ENCODE measurements at regions not wholly inside any gene's neighbourhood (a gene's known extent, or its start where the extent isn't known, plus 50 kb on each side); places are given as distances from the start of the nearest gene placed in this dataset.

GRCh38 chr4:137640156-137640837 is 108.0 kb upstream of the PCDH18 start:
- Mint-ChIP-seq H3K36me3 (ENCODE audit: low read depth) (no peaks in the 10 kb centered on the region), H3K4me3 (no peak overlapping the region), H3K27ac (no peak overlapping the region), H3K4me1 (no peaks in the 10 kb centered on the region), H3K27me3 (no peaks in the 10 kb centered on the region)
- no peak for ATAC-seq
- DNase-seq, result no peak
- H3K9me3 ChIP-seq (ENCODE audit: control insufficient read depth, low read length, poor library complexity, severe bottlenecking), result no peaks in the 10 kb centered on the region

DNA sequence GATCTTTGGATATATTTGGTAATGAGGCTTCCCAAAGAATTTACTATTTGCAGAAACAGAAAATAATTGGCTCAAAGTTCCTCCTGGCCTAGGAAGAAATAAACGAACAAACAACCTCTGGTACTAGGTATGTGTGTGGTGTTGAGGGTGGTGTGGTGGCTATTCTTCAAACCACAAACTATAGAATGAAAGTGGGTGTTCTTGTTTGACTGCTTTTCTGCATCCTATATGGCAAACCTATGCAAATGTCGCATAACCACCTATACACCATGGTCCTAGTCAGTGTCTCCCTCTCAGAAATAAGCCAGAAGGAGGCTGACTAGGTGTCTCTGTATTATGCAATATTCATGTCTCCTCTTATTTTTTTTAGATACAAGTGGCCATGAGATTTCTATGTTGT is 106.6 kb upstream of the PCDH18 start:
- Mint-ChIP-seq H3K4me1 (no peaks in the 10 kb centered on the region), H3K27me3 (no peaks in the 10 kb centered on the region), H3K27ac (no peak overlapping the region), H3K36me3 (ENCODE audit: low read depth) (no peaks in the 10 kb centered on the region), H3K4me3 (no peak overlapping the region)
- DNase-seq, result no peak
- H3K9me3 ChIP-seq (ENCODE audit: control insufficient read depth, low read length, poor library complexity, severe bottlenecking), result no peaks in the 10 kb centered on the region
- no peak for ATAC-seq

DNA sequence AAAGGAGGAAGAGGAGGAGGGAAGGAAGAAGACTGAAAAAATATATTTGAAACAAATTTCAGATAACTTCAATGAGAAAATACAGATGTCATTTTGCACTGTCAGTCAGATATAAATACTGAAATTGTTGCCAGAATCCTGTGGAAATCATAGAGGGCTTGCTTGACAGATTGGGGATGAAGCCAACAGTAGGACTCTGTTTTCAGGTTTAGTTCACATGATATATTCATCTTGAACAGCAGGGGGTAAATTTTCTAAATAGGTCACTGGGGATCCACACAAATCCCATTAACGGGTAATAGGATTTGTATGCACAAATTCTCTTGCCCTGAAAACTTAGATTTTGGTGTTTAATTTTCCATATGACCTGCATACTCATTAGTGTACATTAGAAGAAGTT is 103.3 kb upstream of the PCDH18 start:
- Mint-ChIP-seq H3K4me1 (no peaks in the 10 kb centered on the region), H3K27ac (no peak overlapping the region), H3K36me3 (ENCODE audit: low read depth) (no peaks in the 10 kb centered on the region), H3K4me3 (no peak overlapping the region), H3K27me3 (no peaks in the 10 kb centered on the region)
- no peaks in the 10 kb centered on the region for H3K9me3 ChIP-seq (ENCODE audit: control insufficient read depth, low read length, poor library complexity, severe bottlenecking)
- DNase-seq (no peak), ATAC-seq (no peak)

- DNase-seq, result no peak
- no peaks in the 10 kb centered on the region for H3K27me3 Mint-ChIP-seq
- no peaks in the 10 kb centered on the region for H3K9me3 ChIP-seq (ENCODE audit: control insufficient read depth, low read length, poor library complexity, severe bottlenecking)
- H3K4me3 Mint-ChIP-seq, result no peak overlapping the region
- no peaks in the 10 kb centered on the region for H3K4me1 Mint-ChIP-seq
- no peak overlapping the region for H3K27ac Mint-ChIP-seq
- no peak for ATAC-seq
- H3K36me3 Mint-ChIP-seq (ENCODE audit: low read depth), result no peaks in the 10 kb centered on the region
These were observed 102.8 kb upstream of the PCDH18 start for GRCh38 chr4:137635108-137635507.

GRCh38 chr4:137632842-137633241 is 100.5 kb upstream of the PCDH18 start:
- Mint-ChIP-seq H3K27ac (no peak overlapping the region), H3K4me3 (no peak overlapping the region), H3K4me1 (no peaks in the 10 kb centered on the region), H3K27me3 (no peaks in the 10 kb centered on the region), H3K36me3 (ENCODE audit: low read depth) (no peaks in the 10 kb centered on the region)
- H3K9me3 ChIP-seq (ENCODE audit: control insufficient read depth, low read length, poor library complexity, severe bottlenecking), result no peaks in the 10 kb centered on the region
- DNase-seq (no peak), ATAC-seq (no peak)

DNA sequence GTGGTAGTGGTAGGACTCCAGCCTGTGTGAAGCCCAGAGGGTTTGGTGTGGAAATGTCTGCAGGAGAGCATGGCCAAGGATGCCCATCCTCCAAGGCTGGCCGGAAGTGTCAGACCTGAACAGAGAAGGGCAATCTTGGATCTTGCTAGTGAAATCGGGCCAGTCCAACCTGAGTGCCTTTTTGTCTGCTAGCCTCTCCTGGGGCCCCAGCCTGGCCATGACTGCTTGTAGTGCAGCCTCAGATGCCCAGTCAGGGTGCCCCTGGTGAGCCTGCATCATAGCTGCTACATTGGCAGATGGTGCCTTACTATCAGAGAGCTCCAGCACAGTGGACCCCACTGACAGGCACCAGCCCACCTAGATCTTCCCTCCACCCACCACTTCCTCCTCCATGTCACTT is 99.3 kb upstream of the PCDH18 start:
- H3K27me3 Mint-ChIP-seq, result no peaks in the 10 kb centered on the region
- DNase-seq, result no peak
- no peaks in the 10 kb centered on the region for H3K36me3 Mint-ChIP-seq (ENCODE audit: low read depth)
- no peaks in the 10 kb centered on the region for H3K9me3 ChIP-seq (ENCODE audit: control insufficient read depth, low read length, poor library complexity, severe bottlenecking)
- H3K27ac Mint-ChIP-seq, result no peak overlapping the region
- no peak overlapping the region for H3K4me3 Mint-ChIP-seq
- H3K4me1 Mint-ChIP-seq, result no peaks in the 10 kb centered on the region
- ATAC-seq, result no peak

GRCh38 chr4:137630252-137630651 is 98.0 kb upstream of the PCDH18 start:
- Mint-ChIP-seq H3K36me3 (ENCODE audit: low read depth) (no peaks in the 10 kb centered on the region), H3K27ac (no peak overlapping the region), H3K4me3 (no peak overlapping the region), H3K4me1 (no peaks in the 10 kb centered on the region), H3K27me3 (no peaks in the 10 kb centered on the region)
- DNase-seq, result no peak
- no peak for ATAC-seq
- no peaks in the 10 kb centered on the region for H3K9me3 ChIP-seq (ENCODE audit: control insufficient read depth, low read length, poor library complexity, severe bottlenecking)

DNA sequence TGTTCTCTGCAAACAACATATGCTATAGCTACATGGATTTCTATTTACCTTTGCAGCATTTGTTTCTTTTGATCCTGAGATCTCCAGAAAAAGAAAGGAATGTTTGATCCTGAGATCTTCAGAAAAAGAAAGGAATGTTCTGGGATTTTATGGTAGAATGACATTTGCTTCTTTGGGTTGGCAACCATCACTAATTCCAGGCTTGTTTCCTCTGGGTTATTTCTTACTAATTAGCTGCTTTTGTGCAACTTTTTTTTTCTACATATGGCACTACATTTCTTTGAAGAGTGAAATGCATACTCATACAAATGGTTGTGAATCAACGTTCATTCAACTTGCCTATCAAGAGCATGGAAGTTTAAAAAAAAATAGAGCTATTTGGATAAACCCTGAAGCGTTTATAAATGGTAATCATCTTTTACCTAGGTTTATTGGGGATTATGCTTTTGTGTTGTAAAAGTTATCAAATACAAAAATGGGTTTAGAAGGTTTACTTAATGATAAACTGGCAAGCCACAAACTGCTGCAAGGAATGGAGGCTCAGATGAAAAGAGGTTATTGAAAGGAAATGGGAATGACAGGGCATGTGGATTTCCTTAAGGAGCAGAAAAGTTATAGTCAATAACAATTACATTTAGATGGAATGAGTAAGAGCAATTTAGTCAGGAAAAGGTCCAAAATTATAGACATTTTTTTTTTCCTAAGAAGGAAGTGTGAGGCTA is 95.6 kb upstream of the PCDH18 start:
- no peaks in the 10 kb centered on the region for H3K4me1 Mint-ChIP-seq
- no peaks in the 10 kb centered on the region for H3K36me3 Mint-ChIP-seq (ENCODE audit: low read depth)
- ATAC-seq (no peak), DNase-seq (no peak)
- no peak overlapping the region for H3K27ac Mint-ChIP-seq
- no peaks in the 10 kb centered on the region for H3K9me3 ChIP-seq (ENCODE audit: control insufficient read depth, low read length, poor library complexity, severe bottlenecking)
- H3K4me3 Mint-ChIP-seq, result no peak overlapping the region
- no peaks in the 10 kb centered on the region for H3K27me3 Mint-ChIP-seq

DNA sequence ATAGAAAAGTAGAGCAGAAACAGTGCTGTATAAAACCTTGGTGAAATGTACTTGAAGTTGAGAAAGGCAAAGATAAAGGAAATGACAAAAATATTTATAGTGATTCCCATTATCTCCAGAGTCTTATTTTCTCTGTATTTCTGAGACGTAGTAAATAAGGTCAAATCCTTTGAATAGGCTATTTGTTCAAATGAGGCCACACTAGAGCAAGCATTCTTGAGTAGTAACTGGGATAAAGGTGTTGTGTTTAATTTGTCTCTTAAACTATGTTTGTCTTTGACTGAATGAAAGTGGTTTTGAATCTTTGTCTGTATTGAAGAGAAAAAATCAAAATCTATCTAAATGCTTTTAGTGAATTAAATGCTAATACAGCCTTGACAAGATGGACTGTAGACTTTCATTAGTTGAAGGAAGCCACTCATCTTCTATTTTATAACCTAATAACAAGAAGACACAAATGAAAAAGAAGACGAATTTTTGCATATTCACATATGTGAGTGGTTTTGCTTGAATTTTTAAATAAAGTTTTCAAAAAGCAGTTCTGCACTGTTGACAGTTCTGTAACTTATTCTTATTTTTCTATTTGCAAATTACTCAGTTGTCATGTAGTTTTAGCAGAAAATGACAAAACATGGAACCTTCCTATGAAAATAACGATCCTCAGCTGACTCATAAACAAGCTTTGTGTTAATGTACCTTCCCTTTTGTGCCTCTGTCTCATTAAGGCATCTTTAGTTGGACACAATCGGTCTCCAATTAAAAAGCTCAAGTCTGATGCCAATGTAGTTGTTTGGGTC is 94.8 kb upstream of the PCDH18 start:
- ATAC-seq, result no peak
- H3K4me1 Mint-ChIP-seq, result no peaks in the 10 kb centered on the region
- no peak overlapping the region for H3K27ac Mint-ChIP-seq
- no peak for DNase-seq
- no peak overlapping the region for H3K4me3 Mint-ChIP-seq
- no peaks in the 10 kb centered on the region for H3K9me3 ChIP-seq (ENCODE audit: control insufficient read depth, low read length, poor library complexity, severe bottlenecking)
- H3K27me3 Mint-ChIP-seq, result no peaks in the 10 kb centered on the region
- H3K36me3 Mint-ChIP-seq (ENCODE audit: low read depth), result no peaks in the 10 kb centered on the region

DNA sequence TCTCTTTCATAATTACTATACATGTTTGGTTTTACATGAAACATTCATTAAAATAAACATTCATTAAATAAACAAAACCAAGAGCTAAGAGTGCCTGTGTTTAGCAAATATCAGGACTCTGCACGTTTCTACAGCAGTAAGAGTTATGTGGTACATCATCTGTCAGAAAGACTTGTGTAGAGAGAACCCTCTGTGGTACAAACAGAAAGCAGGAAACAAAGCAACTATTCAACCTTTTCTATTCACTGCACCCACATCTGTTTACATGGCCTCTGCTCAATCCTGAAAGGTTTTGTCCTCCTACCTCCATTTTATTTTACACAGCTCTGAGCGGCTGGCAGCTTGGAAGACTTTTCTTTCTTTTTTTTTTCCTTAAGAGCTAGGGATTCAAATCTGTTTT is 90.7 kb upstream of the PCDH18 start:
- Mint-ChIP-seq H3K27me3 (no peaks in the 10 kb centered on the region), H3K27ac (no peak overlapping the region), H3K4me3 (no peak overlapping the region), H3K4me1 (no peaks in the 10 kb centered on the region), H3K36me3 (ENCODE audit: low read depth) (no peaks in the 10 kb centered on the region)
- H3K9me3 ChIP-seq (ENCODE audit: control insufficient read depth, low read length, poor library complexity, severe bottlenecking), result no peaks in the 10 kb centered on the region
- no peak for DNase-seq
- ATAC-seq, result no peak

DNA sequence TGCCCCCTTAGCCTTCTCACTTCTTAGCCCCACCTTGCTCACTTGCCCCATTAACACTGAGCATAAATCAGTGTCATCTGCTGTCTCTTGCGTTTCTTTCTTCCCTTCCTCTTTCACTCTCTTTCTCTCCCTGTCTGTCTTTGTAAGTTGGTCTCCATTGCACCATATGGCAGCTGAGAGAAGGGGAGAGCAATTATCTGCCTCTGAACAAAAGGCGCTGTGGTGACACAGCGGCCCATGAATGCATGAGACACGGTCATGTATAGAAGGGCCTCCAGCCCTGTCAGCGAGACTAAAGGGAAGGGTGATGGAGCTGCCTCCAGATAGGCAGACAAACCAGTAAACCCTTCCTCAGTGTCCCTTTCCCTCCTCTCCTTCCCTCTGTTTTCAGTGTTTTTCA is 88.8 kb upstream of the PCDH18 start:
- no peaks in the 10 kb centered on the region for H3K9me3 ChIP-seq (ENCODE audit: control insufficient read depth, low read length, poor library complexity, severe bottlenecking)
- no peak for ATAC-seq
- no peak overlapping the region for H3K27ac Mint-ChIP-seq
- no peaks in the 10 kb centered on the region for H3K4me1 Mint-ChIP-seq
- H3K36me3 Mint-ChIP-seq (ENCODE audit: low read depth), result no peaks in the 10 kb centered on the region
- no peak overlapping the region for H3K4me3 Mint-ChIP-seq
- no peaks in the 10 kb centered on the region for H3K27me3 Mint-ChIP-seq
- no peak for DNase-seq

DNA sequence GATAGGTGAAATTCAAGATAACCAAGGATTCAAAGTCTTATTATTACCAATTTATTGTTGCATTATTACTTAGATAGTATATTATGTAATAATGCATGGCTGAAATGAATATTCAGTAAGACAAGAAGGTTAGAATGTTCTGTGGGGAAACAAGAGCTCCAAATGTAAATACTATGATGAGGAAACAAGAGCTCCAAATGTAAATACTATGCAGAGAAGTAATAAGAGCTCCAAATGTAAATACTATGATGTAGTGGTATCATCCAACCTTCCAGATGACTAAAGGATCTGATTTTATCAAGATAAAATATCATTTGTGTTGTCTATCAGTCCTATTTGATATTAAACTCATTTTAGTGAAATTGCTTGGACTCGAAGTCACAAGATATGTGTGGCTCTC is 82.2 kb upstream of the PCDH18 start:
- DNase-seq (no peak), ATAC-seq (no peak)
- H3K4me3 Mint-ChIP-seq, result no peak overlapping the region
- no peak overlapping the region for H3K27ac Mint-ChIP-seq
- no peaks in the 10 kb centered on the region for H3K27me3 Mint-ChIP-seq
- H3K9me3 ChIP-seq (ENCODE audit: control insufficient read depth, low read length, poor library complexity, severe bottlenecking), result peaks cover 2% of the 10 kb centered on the region
- no peaks in the 10 kb centered on the region for H3K4me1 Mint-ChIP-seq
- H3K36me3 Mint-ChIP-seq (ENCODE audit: low read depth), result no peaks in the 10 kb centered on the region

DNA sequence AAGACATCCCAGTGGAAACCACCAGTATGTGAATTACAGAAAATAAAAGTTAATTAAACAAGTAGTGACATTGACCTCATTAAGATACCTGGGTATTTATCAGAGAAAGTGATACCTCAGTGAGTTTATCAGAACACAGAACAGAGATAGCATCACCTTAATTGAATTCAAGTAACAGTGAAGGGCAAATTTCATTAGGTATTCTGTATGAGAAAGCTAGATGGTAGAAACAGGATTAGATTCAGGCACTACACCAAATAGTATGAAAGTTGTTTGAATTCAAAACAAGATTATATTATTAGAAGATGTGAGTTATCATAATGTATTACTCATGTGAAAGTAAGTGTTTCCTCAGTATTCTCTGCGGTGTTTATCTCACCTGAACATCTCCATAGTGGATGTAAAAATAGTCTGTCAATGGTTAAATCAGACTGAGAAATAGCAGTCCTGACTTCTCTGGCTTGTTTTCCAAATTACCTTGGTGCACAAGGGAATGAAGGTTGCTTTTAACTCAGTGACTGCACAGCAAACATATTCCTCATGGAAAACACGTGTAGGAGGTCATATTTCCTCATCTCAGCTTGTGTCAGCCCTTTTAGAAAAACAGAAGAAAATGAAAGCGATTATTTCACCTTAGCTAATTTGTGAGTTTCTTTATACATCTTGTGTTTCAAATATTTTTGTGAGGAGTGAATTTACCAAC is 79.9 kb upstream of the PCDH18 start:
- ATAC-seq (no peak), DNase-seq (no peak)
- Mint-ChIP-seq H3K36me3 (ENCODE audit: low read depth) (no peaks in the 10 kb centered on the region), H3K27ac (no peak overlapping the region), H3K27me3 (no peaks in the 10 kb centered on the region), H3K4me1 (no peaks in the 10 kb centered on the region), H3K4me3 (no peak overlapping the region)
- peaks cover 2% of the 10 kb centered on the region for H3K9me3 ChIP-seq (ENCODE audit: control insufficient read depth, low read length, poor library complexity, severe bottlenecking)
